K562 (cell line): ENCODE measurements at regions not wholly inside any gene's neighbourhood (a gene's known extent, or its start where the extent isn't known, plus 50 kb on each side); places are given as distances from the start of the nearest gene placed in this dataset.

ENCODE experiments used
- ATAC-seq: fragments of 200-7000 bp; cut with Tn5 transposase; 3 replicates; pipeline ENCODE4 v1.9.1; 2020; ENCODE audit warnings: moderate library complexity
- BruUV-seq: library from RNA; stranded (reverse); fragments of 400-500 nt; replicated peaks from 2 replicates; lab custom pipeline; 2021; lab: Mats Ljungman, UMichigan
- CTCF ChIA-PET: fragments of 300-600 bp; formaldehyde crosslinking; extraction: SDS; loops from one replicate; lab custom pipeline; 2021; ENCODE audit warnings: low intra/inter-chr PET ratio; lab: Yijun Ruan, JAX
- POLR2A ChIA-PET: fragments of 300-600, 350-650 bp; sonication (Branson Sonifier 250); formaldehyde crosslinking; extraction: SDS; loops from one replicate; lab custom pipeline; 2021; ENCODE audit warnings: antibody characterized with exemption, inconsistent platforms; lab: Yijun Ruan, JAX
- DNase-seq, 4 experiments: peaks; one replicate each; pipeline versions ENCODE4 v3.0.0 to v3.0.0-alpha.2; 2011 to 2018; ENCODE audit warnings: low spot score in 3 of 4, mixed read lengths in 3 of 4; ENCODE audit errors: extremely low read depth in 1 of 4
- FAIRE-seq: peaks from 2 replicates; lab custom pipeline; 2011; peaks lifted over from hg19 to GRCh38; lab: Jason Lieb, UNC
- H2AFZ ChIP-seq: 2 replicates; pipeline ENCODE4 v1.6.0; 2011; ENCODE audit warnings: low read depth, low read length, control low read depth, inconsistent platforms
- H3K27ac ChIP-seq: fragments of 200-600 bp; 3 replicates; pipeline ENCODE4 v1.8.0; 2011; ENCODE audit warnings: low read depth, mild to moderate bottlenecking, control low read depth, inconsistent platforms, low read length, moderate library complexity, mixed read lengths; ENCODE audit errors: extremely low read depth
- H3K27me3 ChIP-seq, 2 experiments: fragments of 300-600 bp in 1 of 2; 2 replicates in 1 of 2; 3 replicates in 1 of 2; pipeline versions ENCODE4 v1.6.0 to v1.8.0; 2011; ENCODE audit warnings: inconsistent platforms in 2 of 2, low read length in 2 of 2, mild to moderate bottlenecking in 1 of 2, mixed read lengths in 1 of 2, moderate library complexity in 1 of 2; ENCODE audit not compliant: control insufficient read depth in 2 of 2, insufficient read depth in 2 of 2
- H3K36me3 ChIP-seq: fragments of 300-600 bp; 3 replicates; pipeline ENCODE4 v1.8.0; 2011; ENCODE audit warnings: mild to moderate bottlenecking, low read length, inconsistent platforms; ENCODE audit not compliant: control insufficient read depth, insufficient read depth
- H3K4me1 ChIP-seq, 2 experiments: fragments of 200-600 bp in 1 of 2; replicated peaks in 1 of 2; 2 replicates in 1 of 2; 3 replicates in 1 of 2; pipeline versions ENCODE4 v1.5.1 to v1.8.0; 2011; ENCODE audit warnings: inconsistent platforms in 2 of 2, low read length in 2 of 2, mild to moderate bottlenecking in 1 of 2, mixed read lengths in 1 of 2, moderate library complexity in 1 of 2; ENCODE audit not compliant: control insufficient read depth in 2 of 2, insufficient read depth in 2 of 2
- H3K4me2 ChIP-seq: 2 replicates; pipeline ENCODE4 v1.6.1; 2011; ENCODE audit warnings: low read length, control low read depth, inconsistent platforms, mixed read lengths; ENCODE audit not compliant: insufficient read depth
- H3K4me3 ChIP-seq: fragments of 200-600 bp; sonication (generic), shearing (Covaris generic); 2 replicates; pipeline ENCODE4 v1.5.1; 2016; ENCODE audit warnings: control low read depth, inconsistent platforms
- H3K79me2 ChIP-seq: fragments of 200-600 bp; 3 replicates; pipeline ENCODE4 v1.8.0; 2011; ENCODE audit warnings: low read length, inconsistent platforms; ENCODE audit not compliant: control insufficient read depth, insufficient read depth
- H3K9ac ChIP-seq, 2 experiments: 2 replicates each; pipeline versions ENCODE4 v1.6.0 to v1.6.1; 2011; ENCODE audit warnings: low read depth in 2 of 2, low read length in 2 of 2, control low read depth in 1 of 2, inconsistent platforms in 1 of 2, mild to moderate bottlenecking in 1 of 2, mixed read lengths in 1 of 2; ENCODE audit not compliant: insufficient read depth in 1 of 2
- H3K9me1 ChIP-seq: one replicate; pipeline ENCODE4 v1.6.0; 2011; ENCODE audit warnings: inconsistent platforms, mild to moderate bottlenecking, low read length, moderate library complexity; ENCODE audit not compliant: control insufficient read depth, insufficient read depth
- H3K9me3 ChIP-seq: replicated peaks from 2 replicates; pipeline ENCODE4 v1.5.1; 2011; ENCODE audit warnings: low read depth, low read length, inconsistent platforms; ENCODE audit not compliant: control insufficient read depth, insufficient read depth
- H4K20me1 ChIP-seq: replicated peaks from 2 replicates; pipeline ENCODE4 v1.6.1; 2011; ENCODE audit warnings: low read length, inconsistent platforms, mixed read lengths; ENCODE audit not compliant: control insufficient read depth, insufficient read depth
- KLF10 ChIP-seq: fragments of 250-450 bp; sonication (Bioruptor Pico); IDR thresholded peaks from 2 replicates; pipeline ENCODE4 v1.6.1; 2021; ENCODE audit warnings: matching md5 sums
- NRF1 ChIP-seq, 2 experiments: fragments of 450-650 bp; IDR thresholded peaks in 1 of 2; conservative IDR thresholded peaks in 1 of 2; 2 replicates each; pipeline ENCODE4 v1.6.1; 2014; ENCODE audit warnings: mild to moderate bottlenecking in 2 of 2
- SAFB ChIP-seq: fragments of 200-400 bp; formaldehyde crosslinking; IDR thresholded peaks from 2 replicates; pipeline ENCODE4 v1.6.1; 2017; ENCODE audit warnings: low read depth, low read length, borderline replicate concordance
- ZFP30 ChIP-seq: fragments of 250-450 bp; sonication (Bioruptor Pico); IDR thresholded peaks from 2 replicates; pipeline ENCODE4 v1.8.0; 2022; ENCODE audit warnings: moderate library complexity, mild to moderate bottlenecking, inconsistent platforms, borderline replicate concordance
- WGBS: fragments of 100-300 bp; shearing (Covaris generic); methylation state at CpG from one replicate; pipeline ENCODE4 v1.1.6; 2016; ENCODE audit warnings: low coverage, mixed read lengths; ENCODE audit not compliant: insufficient coverage; ENCODE audit errors: missing lambda C conversion rate; 5-methylcytosine and 5-hydroxymethylcytosine counted together
- in situ Hi-C: fragments of 300-500 bp; cut with MboI; formaldehyde crosslinking; loops from 4 replicates; pipeline ENCODE4 v1.15.0; 2018; ENCODE audit warnings: inconsistent platforms, mixed read lengths
- intact Hi-C: fragments of 100-400 bp; cut with micrococcal nuclease; formaldehyde crosslinking; loops from 2 replicates; pipeline ENCODE4 v1.14.2; 2022

GRCh38 chr12:34290381-34290995 lies 268.2 kb downstream of the ALG10 start:
- Histone ChIP-seq H3K4me2 (peak overlapping the region; percentile 69; the same call in 1 of the 2 replicates), H3K9me1 (no peaks in the 10 kb centered on the region), H2AFZ (peak overlapping the region; percentile 89), H3K79me2 (no peaks in the 10 kb centered on the region), H3K9me3 (no peaks in the 10 kb centered on the region), H3K4me1 (peaks cover 0 to 16% of the 10 kb centered on the region in 2 experiments; a peak in 2 of 5 replicates), H3K9ac (peak overlapping the region; percentile 28 to 47; a peak in 3 of 4 replicates), H4K20me1 (no peaks in the 10 kb centered on the region), H3K27ac (no peak overlapping the region), H3K4me3 (peak overlapping the region; percentile 29; the same call in 1 of the 2 replicates), H3K36me3 (no peaks in the 10 kb centered on the region), H3K27me3 (peaks cover 0 to 13% of the 10 kb centered on the region in 2 experiments; a peak in 2 of 5 replicates)
- TF ChIP-seq NRF1 (conservative IDR thresholded peaks at IDR 0.05 in 1 of 2, IDR thresholded peaks at IDR 0.05 in 1 of 2) (peak; percentile 44 to 50), KLF10 (no peak)
- BruUV-seq, result no TSS peak
- 4% methylated on average over 24 of the region's 27 CpGs for WGBS
- in situ Hi-C loops (loop anchor here (10.0 kb wide), 2 partner anchors 166 to 256 kb away; no protein-coding TSS in a partner anchor), intact Hi-C loops (loop anchor here (5.0 to 10.0 kb wide), 4 partner anchors 64 to 337 kb away; no protein-coding TSS in a partner anchor)
- ATAC-seq, result peak; percentile 10; the same call in 1 of the 3 replicates
- no peak for FAIRE-seq
- POLR2A ChIA-PET, result no interaction called here
- CTCF ChIA-PET, result no interaction called here
- DNase-seq, result no peak

- Histone ChIP-seq H3K9me3 (no peaks in the 10 kb centered on the region), H3K79me2 (no peaks in the 10 kb centered on the region), H3K4me1 (peaks cover 0 to 16% of the 10 kb centered on the region in 2 experiments; a peak in 2 of 5 replicates), H3K27me3 (peaks cover 0 to 18% of the 10 kb centered on the region in 2 experiments; a peak in 2 of 5 replicates), H3K4me2 (peak overlapping the region; percentile 69; the same call in 1 of the 2 replicates), H3K9me1 (no peaks in the 10 kb centered on the region), H4K20me1 (no peaks in the 10 kb centered on the region), H3K27ac (no peak overlapping the region), H3K4me3 (no peak overlapping the region), H3K36me3 (no peaks in the 10 kb centered on the region), H3K9ac (peak overlapping the region in 1 of 2 experiments; percentile 47; a peak in 1 of 4 replicates), H2AFZ (peak overlapping the region; percentile 89)
- WGBS, result 3% methylated on average over 14 of the region's 17 CpGs
- DNase-seq (no peak), ATAC-seq (no peak), FAIRE-seq (no peak)
- ChIA-PET POLR2A (no interaction called here), CTCF (no interaction called here)
- intact Hi-C loops (loop anchor here (5.0 to 10.0 kb wide), 4 partner anchors 64 to 336 kb away; no protein-coding TSS in a partner anchor), in situ Hi-C loops (loop anchor here (10.0 kb wide), 2 partner anchors 166 to 256 kb away; no protein-coding TSS in a partner anchor)
- BruUV-seq, result no TSS peak
- TF ChIP-seq SAFB, result 0 out of 2 replicates have a peak, but pooled peaks have one; percentile 5
- TF ChIP-seq ZFP30, result no peak
These were observed 268.7 kb downstream of the ALG10 start for GRCh38 chr12:34291001-34291400.
